NCI-H1092 treated with DMSO at 0.1 percent for 48 hours (cell line): ENCODE measurements at regions not wholly inside any gene's neighbourhood (a gene's known extent, or its start where the extent isn't known, plus 50 kb on each side); places are given as distances from the start of the nearest gene placed in this dataset.

ENCODE experiments used
- DNase-seq: peaks from one replicate; lab custom pipeline; 2025; lab: John Stamatoyannopoulos, UW

GRCh38 chr20:18999086-18999485 is 185.5 kb downstream of the SCP2D1 start:
- no peak for DNase-seq

DNA sequence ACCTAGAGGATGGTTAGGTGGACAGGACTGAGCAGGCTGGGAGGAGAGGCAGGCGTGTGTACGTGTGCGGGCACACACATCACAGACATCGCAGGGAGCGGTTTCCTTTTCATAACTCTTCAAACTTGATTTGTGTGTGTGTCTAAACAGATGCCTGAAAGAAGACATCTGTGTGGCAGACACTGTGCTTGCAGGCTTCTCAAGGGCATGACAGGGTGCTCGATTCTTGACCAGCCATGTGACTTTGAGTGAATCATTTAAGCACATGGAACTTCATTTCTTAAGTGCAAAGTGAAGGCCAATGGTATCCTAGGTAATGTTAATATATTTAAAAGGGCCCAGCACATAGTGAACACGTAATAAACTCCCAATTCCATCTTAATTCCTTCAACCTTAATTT is 186.5 kb downstream of the SCP2D1 start:
- DNase-seq, result no peak

- no peak for DNase-seq
Observed at GRCh38 chr20:19001177-19001576, 187.6 kb downstream of the SCP2D1 start.

DNA sequence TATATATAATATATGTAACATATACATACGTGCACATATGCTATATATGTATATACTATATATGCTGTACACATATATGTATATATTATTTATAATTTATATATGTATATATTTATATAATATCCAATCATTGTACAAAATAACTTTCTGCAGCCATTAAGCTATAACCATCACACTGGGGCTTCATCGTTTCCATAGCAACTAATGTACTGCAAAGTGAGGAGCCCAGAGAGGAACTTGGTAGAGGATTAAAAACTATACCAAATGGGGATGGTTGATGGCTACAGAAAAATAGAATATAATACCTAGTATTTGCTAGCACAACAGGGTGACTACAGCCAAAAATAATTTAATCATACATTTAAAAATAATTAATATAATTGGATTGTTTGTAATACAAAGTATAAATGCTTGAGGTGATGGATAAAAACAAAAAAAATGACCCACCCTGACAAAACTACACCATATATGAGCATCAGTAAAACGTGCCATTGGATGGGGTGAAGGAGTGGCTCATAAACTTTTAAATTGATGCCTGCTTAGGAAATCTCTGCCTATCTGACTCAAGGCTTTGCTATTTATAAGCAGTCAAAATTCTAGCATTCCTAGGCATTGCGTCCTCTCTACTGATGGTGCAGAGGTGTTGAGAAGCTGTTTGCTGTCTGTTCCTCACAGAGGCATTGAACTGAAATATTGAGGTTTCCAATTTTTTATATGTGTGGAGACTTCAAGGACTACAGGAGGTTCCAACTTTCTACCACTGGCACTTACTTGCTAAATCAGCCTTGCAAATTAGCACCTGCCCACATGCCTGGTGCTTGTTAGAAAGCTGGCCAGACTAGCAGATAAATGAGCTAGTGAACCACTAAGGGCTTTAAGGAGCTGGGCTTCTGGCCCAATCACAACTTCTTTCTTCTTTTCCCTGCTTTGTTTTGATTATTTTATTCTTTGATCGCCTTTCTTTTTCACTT is 190.1 kb downstream of the SCP2D1 start:
- DNase-seq, result no peak

DNA sequence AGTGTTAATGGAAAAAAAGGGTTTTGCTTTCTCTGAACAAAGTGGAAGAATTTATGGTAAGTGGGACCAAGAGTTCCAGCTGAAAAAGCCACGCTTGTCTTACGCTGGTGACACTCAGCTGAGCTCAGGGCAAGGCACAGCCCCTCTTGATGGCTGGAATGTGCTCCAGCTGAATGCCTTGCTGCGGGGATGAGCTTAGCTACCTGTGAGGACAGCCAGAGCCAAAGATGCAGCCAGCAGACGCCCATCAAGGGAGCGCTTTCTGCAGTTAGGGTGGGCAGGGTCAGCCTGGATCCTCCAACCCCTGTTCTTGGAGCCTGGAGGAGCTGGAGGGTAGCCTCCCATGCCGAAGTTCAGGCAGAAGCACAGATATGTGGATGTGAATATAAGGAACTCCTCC is 191.4 kb downstream of the SCP2D1 start:
- DNase-seq, result no peak

DNA sequence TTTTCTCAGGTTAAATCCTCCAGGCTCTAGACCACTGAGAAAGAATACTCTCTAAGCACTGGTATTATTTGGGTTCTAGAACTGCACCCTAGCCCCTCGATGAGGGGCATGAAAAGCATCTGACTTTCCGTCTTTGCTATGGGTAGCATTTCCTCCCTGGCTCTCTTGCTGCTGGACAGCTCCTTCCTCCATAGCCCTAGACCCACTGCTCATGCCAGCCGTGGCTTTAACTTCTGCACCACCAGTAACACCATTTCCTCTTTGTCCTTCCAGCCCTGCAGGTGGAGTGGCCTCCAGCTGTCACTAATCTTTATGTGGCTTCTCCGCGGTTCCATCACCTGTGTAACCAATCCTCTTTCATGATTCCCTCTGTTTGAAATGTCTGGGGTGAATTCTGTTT is 194.9 kb downstream of the SCP2D1 start:
- DNase-seq, result no peak

- no peak for DNase-seq
Observed at GRCh38 chr20:19009081-19009688, 195.6 kb downstream of the SCP2D1 start.

GRCh38 chr20:19012676-19013075 is 199.1 kb downstream of the SCP2D1 start:
- DNase-seq, result no peak

GRCh38 chr20:19013907-19014306 is 198.5 kb upstream of the SLC24A3 start:
- DNase-seq, result no peak

DNA sequence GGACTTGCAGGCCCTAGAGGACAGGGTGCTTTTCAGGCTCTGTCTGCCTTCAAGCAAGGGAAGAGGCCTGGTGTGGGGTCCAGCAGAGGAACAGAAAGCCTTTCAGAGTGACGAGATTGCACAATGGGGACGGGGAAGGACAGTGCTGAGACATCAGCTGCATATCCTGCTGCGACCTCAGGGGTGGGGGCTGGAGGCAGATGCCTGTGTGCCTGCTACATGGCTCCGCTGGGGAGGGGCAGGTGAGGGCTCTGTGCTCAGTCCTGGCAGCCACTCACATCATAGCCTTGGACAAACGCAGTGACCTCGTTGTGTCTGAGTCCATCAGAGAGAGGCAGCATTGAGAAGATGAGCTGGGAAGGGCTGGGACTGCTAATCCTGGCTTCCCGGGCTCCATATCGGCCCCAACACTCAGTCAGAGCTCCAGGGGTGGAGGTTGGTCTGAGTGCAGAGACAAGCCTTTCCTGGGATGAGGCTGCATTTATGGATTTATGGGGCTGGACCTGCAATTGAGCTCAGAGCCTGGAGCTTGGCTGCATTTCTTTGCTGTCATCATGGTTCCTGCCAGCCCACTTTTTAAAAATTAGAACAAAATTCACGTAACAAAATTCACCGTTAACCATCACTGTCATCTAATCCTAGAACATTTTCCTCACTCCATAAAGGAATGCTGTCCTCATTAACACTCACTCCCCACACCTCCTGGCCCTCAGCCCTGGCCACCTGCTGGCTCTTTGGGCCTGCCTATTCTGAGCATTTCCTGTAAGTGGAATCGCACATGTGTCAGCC is 196.9 kb upstream of the SLC24A3 start:
- no peak for DNase-seq

DNA sequence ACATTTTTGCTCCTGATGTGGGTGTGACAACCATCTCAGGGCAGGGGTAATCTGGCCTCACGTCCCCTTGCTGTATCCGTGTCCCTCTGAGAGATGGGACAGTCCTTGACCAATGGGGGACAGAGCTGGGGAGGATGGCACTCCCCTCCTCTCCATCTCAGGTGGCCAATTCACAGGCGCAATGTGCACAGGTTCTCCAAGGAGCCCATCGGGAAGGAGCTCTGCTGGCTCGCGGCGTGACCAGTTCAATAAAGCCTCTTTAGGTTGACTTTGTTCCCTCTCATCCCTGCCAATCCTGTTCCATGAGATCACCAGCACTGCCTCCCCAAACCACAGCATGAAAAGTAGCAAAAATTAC is 196.3 kb upstream of the SLC24A3 start:
- no peak for DNase-seq

- DNase-seq, result no peak
Observed at GRCh38 chr20:19017104-19017690, 195.2 kb upstream of the SLC24A3 start.

DNA sequence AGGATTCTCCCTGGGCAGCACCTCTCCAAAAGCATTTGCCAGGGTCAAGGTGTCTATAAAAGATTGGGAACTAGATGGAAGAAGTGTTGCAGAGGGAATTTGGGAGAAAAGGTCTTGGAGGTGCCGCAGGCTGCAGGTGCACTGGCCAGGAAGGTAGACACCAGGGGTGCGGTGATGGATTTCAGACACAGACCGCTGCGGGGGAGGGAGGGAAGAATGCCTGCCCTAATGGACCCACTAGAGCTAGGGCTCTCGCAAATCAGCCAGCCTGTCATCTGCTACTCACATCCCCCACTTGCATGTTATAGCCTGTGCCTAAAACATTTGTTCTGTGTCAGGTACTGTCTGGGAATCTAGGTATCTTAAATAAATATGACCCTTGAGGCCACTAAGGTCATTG is 193.6 kb upstream of the SLC24A3 start:
- DNase-seq, result no peak

DNA sequence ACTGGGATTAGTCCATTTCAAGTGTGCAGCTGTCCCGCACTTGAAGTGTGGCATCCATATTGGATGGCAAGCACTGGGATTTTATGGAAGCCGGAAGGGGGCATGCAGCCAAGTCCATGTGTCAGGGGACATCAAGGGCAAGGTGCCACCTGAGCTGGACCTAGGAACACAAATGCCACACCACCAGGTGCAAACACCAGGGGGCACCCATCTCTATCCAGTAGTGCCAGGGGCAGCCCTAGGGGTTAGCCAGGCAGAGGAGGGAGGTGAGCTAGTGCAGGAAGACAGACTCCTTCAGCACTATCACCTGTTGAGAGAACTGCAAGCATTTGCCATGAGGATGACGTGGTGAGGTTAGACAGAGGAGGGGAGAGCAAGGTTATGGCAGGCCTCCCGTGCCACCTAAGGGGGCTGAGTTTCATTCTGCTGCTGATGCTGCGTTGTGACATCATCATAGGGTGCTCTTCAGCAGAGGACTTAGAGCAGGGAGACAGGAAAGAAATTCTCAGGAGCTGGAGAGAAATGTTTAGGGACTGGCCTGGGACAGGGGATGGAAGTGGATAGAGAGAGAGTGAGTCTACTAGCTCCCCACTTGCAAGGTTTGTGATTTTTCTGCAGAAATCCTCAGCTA is 192.6 kb upstream of the SLC24A3 start:
- DNase-seq, result no peak

DNA sequence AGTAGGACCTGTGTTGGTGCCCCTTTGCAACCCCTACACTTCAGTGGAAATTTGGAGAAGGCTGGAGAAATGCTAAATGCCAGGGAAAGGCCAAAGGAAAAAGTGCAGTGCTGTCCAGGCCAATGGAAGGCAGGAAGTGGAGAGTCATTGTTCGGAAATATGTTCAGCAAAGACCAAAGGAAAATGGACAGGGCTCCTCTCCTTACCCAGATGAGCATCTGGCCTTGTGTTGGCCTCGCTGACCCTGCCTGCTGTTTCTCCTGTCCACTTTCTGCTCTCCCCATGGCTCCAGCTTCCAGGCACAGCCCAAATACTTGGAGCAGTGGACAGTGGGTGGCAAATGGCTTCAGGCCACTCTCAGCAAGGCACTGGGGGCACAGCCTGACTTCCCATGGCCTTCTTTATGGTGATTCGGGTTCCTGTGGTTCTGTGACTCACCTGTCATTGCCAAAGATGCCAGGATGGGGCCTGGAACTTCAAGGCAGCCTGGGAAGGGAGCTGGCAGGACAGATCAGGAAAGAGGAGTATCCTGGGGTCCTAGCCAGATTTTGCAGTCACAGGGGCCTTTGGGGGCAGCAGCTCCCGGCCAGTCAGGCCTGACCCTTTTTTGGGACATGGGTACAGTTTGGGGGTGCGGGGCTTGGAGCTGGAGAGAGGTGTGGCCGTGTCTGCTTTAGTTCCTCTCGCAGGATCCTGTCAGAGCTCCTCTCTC is 190.9 kb upstream of the SLC24A3 start:
- DNase-seq, result no peak

DNA sequence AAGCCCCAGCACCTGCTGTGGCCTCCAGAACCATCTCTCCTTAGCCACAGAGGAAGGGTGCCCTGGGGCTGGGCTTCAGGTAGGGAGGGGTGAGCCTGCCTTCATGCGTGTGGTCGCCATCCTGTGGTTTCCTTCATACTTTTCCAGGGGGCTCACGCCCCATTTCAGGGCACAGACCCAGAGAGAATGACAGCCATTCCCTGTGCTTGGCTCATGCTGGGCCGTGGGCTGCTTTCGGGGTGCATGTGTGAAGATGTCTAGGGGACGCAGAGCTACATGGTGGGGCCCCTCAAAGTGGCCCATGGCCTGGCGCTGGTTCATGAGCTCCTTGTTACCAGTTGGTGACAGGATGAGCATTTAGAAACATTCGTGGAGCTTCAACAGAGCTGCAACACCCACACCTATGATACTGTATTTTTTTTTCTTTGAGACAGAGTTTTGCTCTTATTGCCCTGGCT is 190.3 kb upstream of the SLC24A3 start:
- no peak for DNase-seq

- no peak for DNase-seq
Observed at GRCh38 chr20:19022791-19023448, 189.5 kb upstream of the SLC24A3 start.

- DNase-seq, result no peak
Observed at GRCh38 chr20:19024296-19025035, 188.0 kb upstream of the SLC24A3 start.

- no peak for DNase-seq
Observed at GRCh38 chr20:19025430-19026120, 186.9 kb upstream of the SLC24A3 start.
